ENCODE measurements at regions not wholly inside any gene's neighbourhood (a gene's known extent, or its start where the extent isn't known, plus 50 kb on each side); places are given as distances from the start of the nearest gene placed in this dataset.

DNA sequence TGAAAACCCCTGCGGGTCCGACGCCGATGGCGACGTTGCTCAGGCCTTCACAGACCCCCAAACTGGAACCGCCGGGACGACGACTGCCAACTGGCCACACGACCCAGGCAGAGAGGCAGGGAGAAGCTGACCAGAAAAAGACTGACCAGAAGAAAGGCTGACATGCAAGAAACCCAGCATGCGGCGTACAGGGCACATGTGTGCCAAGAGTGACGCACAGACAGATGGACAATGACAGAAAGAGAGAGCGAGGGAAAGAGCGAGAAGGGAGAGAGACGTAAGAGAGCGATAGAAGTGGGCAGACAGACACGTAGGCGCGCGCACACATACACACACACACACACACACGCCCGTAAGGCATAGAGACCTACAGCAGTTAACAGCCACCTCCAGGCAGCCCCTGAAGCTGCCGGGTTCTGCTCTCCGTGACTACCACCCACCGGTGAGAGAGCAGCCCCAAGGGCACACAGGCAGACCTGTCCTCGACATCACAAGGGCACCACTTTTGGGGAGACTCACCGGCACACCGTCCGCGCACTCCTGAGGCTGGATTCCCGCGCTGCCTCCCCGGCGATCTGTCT is 67.2 kb upstream of the ZNF527 start:
- TF ChIP-seq, protein P1, sequence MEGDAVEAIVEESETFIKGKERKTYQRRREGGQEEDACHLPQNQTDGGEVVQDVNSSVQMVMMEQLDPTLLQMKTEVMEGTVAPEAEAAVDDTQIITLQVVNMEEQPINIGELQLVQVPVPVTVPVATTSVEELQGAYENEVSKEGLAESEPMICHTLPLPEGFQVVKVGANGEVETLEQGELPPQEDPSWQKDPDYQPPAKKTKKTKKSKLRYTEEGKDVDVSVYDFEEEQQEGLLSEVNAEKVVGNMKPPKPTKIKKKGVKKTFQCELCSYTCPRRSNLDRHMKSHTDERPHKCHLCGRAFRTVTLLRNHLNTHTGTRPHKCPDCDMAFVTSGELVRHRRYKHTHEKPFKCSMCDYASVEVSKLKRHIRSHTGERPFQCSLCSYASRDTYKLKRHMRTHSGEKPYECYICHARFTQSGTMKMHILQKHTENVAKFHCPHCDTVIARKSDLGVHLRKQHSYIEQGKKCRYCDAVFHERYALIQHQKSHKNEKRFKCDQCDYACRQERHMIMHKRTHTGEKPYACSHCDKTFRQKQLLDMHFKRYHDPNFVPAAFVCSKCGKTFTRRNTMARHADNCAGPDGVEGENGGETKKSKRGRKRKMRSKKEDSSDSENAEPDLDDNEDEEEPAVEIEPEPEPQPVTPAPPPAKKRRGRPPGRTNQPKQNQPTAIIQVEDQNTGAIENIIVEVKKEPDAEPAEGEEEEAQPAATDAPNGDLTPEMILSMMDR (IDR thresholded peaks at IDR 0.05; ENCODE audit: insufficient read depth, low read depth, low read length, missing control alignments): no peak
- H3K4me3 ChIP-seq (ENCODE audit: low read length): no peak overlapping the region
- no peak for DNase-seq (ENCODE audit: low read depth)

DNA sequence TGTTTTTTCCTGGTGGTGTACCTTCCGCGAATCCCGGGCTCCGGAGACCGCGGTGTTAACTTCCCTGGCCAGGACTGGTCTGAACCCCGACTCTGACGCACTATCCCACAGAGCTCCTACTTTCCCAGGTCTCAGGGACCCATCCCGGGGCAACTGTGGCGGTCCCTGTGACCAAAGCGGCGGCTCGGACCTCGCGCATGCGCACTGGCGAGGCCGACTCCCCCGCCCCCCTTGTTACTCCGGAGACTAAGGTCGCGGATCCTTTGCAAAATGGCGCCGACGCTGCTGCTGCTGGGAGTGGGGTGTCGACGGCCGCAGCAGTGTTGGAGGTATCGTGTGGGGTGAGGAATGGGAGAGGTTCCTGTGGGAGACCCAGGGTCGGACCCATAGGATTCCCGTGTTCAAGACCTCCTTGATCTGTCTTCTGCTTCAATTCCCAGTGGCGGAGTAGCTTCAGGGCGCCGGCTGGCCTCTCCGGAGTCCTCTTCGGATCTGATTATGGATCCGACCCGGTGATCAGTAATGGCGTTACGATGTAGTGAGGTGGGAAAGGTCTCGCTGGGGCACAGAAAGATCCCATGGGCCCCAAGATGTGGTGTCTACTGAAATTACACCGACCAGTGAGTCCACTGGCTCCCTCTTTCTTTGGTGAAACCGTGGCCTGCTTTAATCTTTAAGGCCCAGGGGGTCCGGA is 66.6 kb upstream of the ZNF527 start:
- TF ChIP-seq, protein P1 (IDR thresholded peaks at IDR 0.05; ENCODE audit: insufficient read depth, low read depth, low read length, missing control alignments): no peak
- H3K4me3 ChIP-seq (ENCODE audit: low read length): no peak overlapping the region
- no peak for DNase-seq (ENCODE audit: low read depth)

DNA sequence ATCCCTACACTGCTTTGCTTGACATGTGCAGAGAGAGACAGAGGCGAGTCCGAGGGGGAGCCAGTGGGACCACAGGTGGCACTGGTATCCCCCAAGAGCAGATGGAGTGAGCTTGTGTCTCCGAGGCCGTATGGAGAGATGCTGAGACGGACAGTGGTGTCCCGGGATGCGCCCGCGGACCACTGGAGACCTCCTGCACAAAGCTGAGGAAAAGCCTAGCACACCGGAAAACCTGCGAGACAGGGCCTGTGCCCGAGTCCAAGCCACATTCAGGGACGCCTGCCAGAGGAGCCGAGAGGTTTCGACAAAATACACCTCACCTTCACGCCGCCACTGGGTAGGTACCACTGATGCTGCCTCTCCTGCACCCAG is 66.0 kb upstream of the ZNF527 start:
- TF ChIP-seq, protein P1 (IDR thresholded peaks at IDR 0.05; ENCODE audit: insufficient read depth, low read depth, low read length, missing control alignments): no peak
- no peak for DNase-seq (ENCODE audit: low read depth)
- H3K4me3 ChIP-seq (ENCODE audit: low read length): no peak overlapping the region

DNA sequence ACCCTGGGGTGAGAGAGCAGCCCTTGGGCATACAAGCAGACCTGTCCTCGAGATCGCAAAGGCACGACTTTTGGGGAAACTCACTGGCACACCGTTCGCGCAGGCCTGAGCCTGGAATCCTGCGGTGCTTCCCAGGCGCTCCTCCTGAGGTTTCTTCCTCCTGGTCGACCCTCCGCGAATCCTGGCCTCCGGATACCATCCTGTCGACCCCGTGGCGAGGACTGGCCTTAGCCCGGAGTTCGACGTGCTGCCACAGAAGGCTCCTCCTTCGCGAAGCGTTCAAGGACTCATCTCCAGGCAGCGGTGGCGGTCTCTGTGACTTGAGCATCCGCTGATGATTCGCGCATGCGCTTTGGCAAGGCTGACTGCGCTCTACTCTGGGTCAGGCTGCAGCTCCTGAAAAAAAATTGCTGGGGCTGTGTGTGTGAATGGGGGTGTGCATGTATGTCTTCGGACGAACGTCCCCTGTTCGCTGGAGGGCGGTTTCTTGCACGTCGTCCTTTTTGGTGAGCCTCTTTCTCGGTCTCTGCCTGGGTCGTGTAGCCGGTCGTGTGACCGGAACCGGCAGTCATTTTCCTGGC is 64.4 kb upstream of the ZNF527 start:
- DNase-seq (ENCODE audit: low read depth): no peak
- TF ChIP-seq, protein P1 (IDR thresholded peaks at IDR 0.05; ENCODE audit: insufficient read depth, low read depth, low read length, missing control alignments): no peak
- H3K4me3 ChIP-seq (ENCODE audit: low read length): no peak overlapping the region

DNA sequence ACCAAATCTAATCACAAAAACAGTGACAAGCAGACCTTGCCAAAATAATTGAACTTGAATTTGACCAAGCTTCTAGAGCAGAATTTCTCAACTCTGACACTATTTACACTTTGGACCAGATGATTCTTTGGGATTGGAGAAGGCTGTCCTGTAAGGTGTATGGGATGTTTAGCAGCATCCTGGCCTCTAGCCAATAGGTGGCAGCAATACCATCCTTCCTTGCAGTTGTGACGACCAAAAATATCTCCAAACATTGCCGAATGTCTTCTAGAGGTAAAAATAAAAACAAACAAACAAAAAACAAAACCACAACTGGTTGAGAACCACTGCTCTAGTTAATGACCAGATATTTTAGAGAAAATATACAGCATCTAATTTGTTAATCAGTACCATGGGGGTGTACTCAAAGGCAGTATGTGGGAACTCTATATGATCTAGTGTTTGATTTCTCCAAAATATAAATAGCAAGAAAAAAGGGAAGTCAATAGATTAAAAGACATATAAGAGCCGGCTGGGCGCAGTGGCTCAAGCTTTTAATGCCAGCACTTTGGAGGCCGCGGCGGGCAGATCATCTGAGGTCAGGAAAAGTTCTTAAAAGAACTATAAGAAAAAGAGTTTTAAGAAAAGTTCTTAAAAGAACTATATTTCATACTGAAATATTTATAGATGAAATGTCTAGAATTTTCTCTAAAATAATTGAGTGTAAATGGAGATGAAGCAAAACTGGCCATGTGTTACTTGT is 60.9 kb upstream of the ZNF527 start:
- H3K4me3 ChIP-seq (ENCODE audit: low read length): no peak overlapping the region
- TF ChIP-seq, protein P1 (IDR thresholded peaks at IDR 0.05; ENCODE audit: insufficient read depth, low read depth, low read length, missing control alignments): no peak
- peak; percentile 44 for DNase-seq (ENCODE audit: low read depth)

DNA sequence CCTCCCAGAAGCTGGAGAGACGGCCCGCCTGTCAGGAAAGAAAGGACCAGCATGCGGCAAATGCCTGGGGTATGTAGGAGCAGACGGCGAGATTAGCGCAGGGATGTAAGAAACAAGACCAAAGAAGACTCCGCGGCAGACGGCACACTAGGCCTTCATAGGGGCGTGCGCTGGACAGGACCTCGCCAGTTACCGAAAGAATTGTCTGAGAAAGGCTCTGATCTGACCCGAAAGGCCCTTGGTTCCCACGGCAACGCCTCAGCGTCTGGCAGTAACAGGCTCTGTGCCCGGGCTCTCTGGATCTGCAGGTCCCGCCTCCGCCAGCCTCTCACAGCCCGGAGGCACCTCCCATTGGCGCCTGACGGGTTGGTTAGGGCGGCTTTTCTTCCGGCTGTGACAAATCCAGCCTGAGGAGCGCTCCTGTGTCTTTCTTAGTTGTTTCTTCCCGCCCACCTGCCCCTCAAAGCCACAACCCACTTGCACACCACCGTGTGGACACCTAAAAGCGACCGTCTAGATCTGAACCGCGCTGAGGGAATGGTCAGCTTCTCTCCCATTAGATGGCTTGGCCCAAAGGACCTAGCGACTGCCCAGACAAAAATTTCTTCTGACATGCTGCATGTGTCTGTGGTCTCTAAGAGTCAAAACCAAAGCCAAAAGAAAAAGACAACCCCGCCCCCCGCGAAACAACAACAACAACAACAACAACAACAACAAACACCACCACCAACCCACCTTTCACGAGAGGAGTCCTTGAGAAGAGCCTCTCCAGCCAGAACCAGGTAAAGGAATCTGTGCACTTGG is 58.2 kb upstream of the ZNF527 start:
- H3K4me3 ChIP-seq (ENCODE audit: low read length): peak overlapping the region; percentile 37
- DNase-seq (ENCODE audit: low read depth): peak; percentile 58

DNA sequence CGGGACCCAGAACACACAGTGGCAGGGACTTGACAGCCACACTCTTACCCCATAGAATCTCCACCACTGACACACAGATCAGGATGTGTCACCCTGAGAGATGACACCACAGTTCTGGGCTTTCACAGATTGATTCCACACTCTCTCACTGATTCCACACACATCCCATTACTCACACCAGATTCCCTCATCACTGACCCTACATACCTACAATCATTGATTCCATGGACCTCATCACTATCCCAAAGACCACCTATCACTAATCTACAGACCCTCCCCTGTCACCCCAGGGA is 57.6 kb upstream of the ZNF527 start:
- no peak for DNase-seq (ENCODE audit: low read depth)
- TF ChIP-seq, protein P1 (IDR thresholded peaks at IDR 0.05; ENCODE audit: insufficient read depth, low read depth, low read length, missing control alignments): no peak
- H3K4me3 ChIP-seq (ENCODE audit: low read length): no peak overlapping the region

Data from epithelial cell of esophagus (primary cell).